Coronary artery (tissue), 2 donors: ENCODE measurements at regions not wholly inside any gene's neighbourhood (a gene's known extent, or its start where the extent isn't known, plus 50 kb on each side); places are given as distances from the start of the nearest gene placed in this dataset.
"Not testable (repeated sequence)": the region's sequence is repeated elsewhere in the genome, so short reads cannot be mapped to it uniquely, and the experiment has no call there.

ENCODE experiments used
- DNase-seq: peaks from one replicate; pipeline ENCODE4 v3.0.0-alpha.2; 2017; ENCODE audit warnings: low spot score
- H3K27ac ChIP-seq, 2 donors: fragments of 200-600 bp; sonication (generic); one replicate each; pipeline ENCODE4 v1.5.1; 2016 to 2019
- H3K4me3 ChIP-seq: fragments of 200-600 bp; sonication (generic); 2 replicates; pipeline ENCODE4 v1.5.1; 2016; ENCODE audit warnings: mild to moderate bottlenecking, moderate library complexity
- CTCF ChIP-seq: fragments of 200-600 bp; sonication (generic); IDR thresholded peaks from one replicate; pipeline ENCODE4 v1.5.1; 2019; ENCODE audit warnings: antibody characterized with exemption

GRCh38 chr6:170145272-170145592 lies 145.6 kb downstream of the DLL1 start:
- no peak for TF ChIP-seq CTCF
- DNase-seq, result no peak
- Histone ChIP-seq H3K4me3 (no peak overlapping the region), H3K27ac (no peak overlapping the region)

GRCh38 chr6:170144571-170145271 lies 146.2 kb downstream of the DLL1 start:
- no peak for TF ChIP-seq CTCF
- no peak overlapping the region for H3K27ac ChIP-seq
- H3K4me3 ChIP-seq, result no peak overlapping the region
- peak; percentile 2 for DNase-seq

- Histone ChIP-seq H3K27ac (no peak overlapping the region), H3K4me3 (no peak overlapping the region)
- no peak for TF ChIP-seq CTCF
- peak; percentile 47 for DNase-seq
These were observed 147.3 kb downstream of the DLL1 start for GRCh38 chr6:170143401-170144150.

GRCh38 chr6:170142559-170142958 lies 148.3 kb downstream of the DLL1 start:
- Histone ChIP-seq H3K27ac (no peak overlapping the region), H3K4me3 (no peak overlapping the region)
- DNase-seq, result peak; percentile 35
- no peak for TF ChIP-seq CTCF

GRCh38 chr6:170141061-170141460 lies 149.8 kb downstream of the DLL1 start:
- not testable (repeated sequence) for DNase-seq, H3K4me3 ChIP-seq, H3K27ac ChIP-seq

GRCh38 chr6:170140129-170140528 lies 150.7 kb downstream of the DLL1 start:
- Histone ChIP-seq H3K27ac (no peak overlapping the region), H3K4me3 (no peak overlapping the region)
- TF ChIP-seq CTCF, result no peak
- DNase-seq, result peak; percentile 33

- peak; percentile 55 for DNase-seq
- TF ChIP-seq CTCF, result no peak
- no peak overlapping the region for H3K27ac ChIP-seq
- H3K4me3 ChIP-seq, result no peak overlapping the region
These were observed 151.3 kb downstream of the DLL1 start for GRCh38 chr6:170139531-170139930.

GRCh38 chr6:170139046-170139445 lies 151.8 kb downstream of the DLL1 start:
- H3K4me3 ChIP-seq, H3K27ac ChIP-seq, DNase-seq: not testable (repeated sequence)
